Glutamatergic neuron (in vitro differentiated cells): ENCODE measurements at regions not wholly inside any gene's neighbourhood (a gene's known extent, or its start where the extent isn't known, plus 50 kb on each side); places are given as distances from the start of the nearest gene placed in this dataset.

Experiments
- DNase-seq: peaks from one replicate; pipeline ENCODE4 v3.0.0; 2022
- H3K27ac Mint-ChIP-seq: one replicate; pipeline ENCODE4 v1.8.0; 2020; ENCODE audit warnings: mild to moderate bottlenecking, mixed read lengths, inconsistent platforms; ENCODE audit not compliant: unreplicated experiment
- H3K27me3 Mint-ChIP-seq: one replicate; pipeline ENCODE4 v1.8.0; 2020; ENCODE audit warnings: mild to moderate bottlenecking, moderate library complexity, mixed read lengths, inconsistent platforms; ENCODE audit not compliant: unreplicated experiment
- H3K36me3 Mint-ChIP-seq: one replicate; pipeline ENCODE4 v1.8.0; 2020; ENCODE audit warnings: mild to moderate bottlenecking, mixed read lengths, inconsistent platforms; ENCODE audit not compliant: unreplicated experiment
- H3K4me1 Mint-ChIP-seq: one replicate; pipeline ENCODE4 v1.8.0; 2020; ENCODE audit warnings: mild to moderate bottlenecking, low read depth, mixed read lengths, inconsistent platforms; ENCODE audit not compliant: unreplicated experiment
- H3K4me3 Mint-ChIP-seq: one replicate; pipeline ENCODE4 v1.8.0; 2020; ENCODE audit warnings: mild to moderate bottlenecking, mixed read lengths, inconsistent platforms; ENCODE audit not compliant: unreplicated experiment
- H3K9me3 Mint-ChIP-seq: one replicate; pipeline ENCODE4 v1.8.0; 2020; ENCODE audit warnings: mild to moderate bottlenecking, moderate library complexity, mixed read lengths, inconsistent platforms; ENCODE audit not compliant: unreplicated experiment
- CTCF ChIP-seq: fragments of 200-600 bp; sonication (generic); IDR thresholded peaks from one replicate; pipeline ENCODE4 v1.5.0; 2021; ENCODE audit not compliant: partially characterized antibody, unreplicated experiment

GRCh38 chr2:60149176-60149575 lies 404.3 kb downstream of the BCL11A start:
- no peaks in the 10 kb centered on the region for H3K27me3 Mint-ChIP-seq
- H3K4me1 Mint-ChIP-seq: no peaks in the 10 kb centered on the region
- no peaks in the 10 kb centered on the region for H3K36me3 Mint-ChIP-seq
- no peak for TF ChIP-seq CTCF
- no peak for DNase-seq
- H3K27ac Mint-ChIP-seq: no peak overlapping the region
- no peaks in the 10 kb centered on the region for H3K9me3 Mint-ChIP-seq
- H3K4me3 Mint-ChIP-seq: no peak overlapping the region

- Mint-ChIP-seq H3K4me3 (no peak overlapping the region), H3K36me3 (no peaks in the 10 kb centered on the region), H3K4me1 (no peaks in the 10 kb centered on the region), H3K27ac (no peak overlapping the region), H3K27me3 (no peaks in the 10 kb centered on the region), H3K9me3 (no peaks in the 10 kb centered on the region)
- TF ChIP-seq CTCF: no peak
- DNase-seq: no peak
Measured at GRCh38 chr2:60148716-60149115, 404.7 kb downstream of the BCL11A start.

GRCh38 chr2:60140185-60140584 lies 413.3 kb downstream of the BCL11A start:
- TF ChIP-seq CTCF: no peak
- no peak overlapping the region for H3K27ac Mint-ChIP-seq
- H3K36me3 Mint-ChIP-seq: peaks cover 2% of the 10 kb centered on the region
- DNase-seq: no peak
- H3K9me3 Mint-ChIP-seq: peaks cover 5% of the 10 kb centered on the region
- H3K4me3 Mint-ChIP-seq: no peak overlapping the region
- H3K27me3 Mint-ChIP-seq: no peaks in the 10 kb centered on the region
- no peaks in the 10 kb centered on the region for H3K4me1 Mint-ChIP-seq

- peaks cover under 1% of the 10 kb centered on the region for H3K27me3 Mint-ChIP-seq
- peaks cover 6% of the 10 kb centered on the region for H3K9me3 Mint-ChIP-seq
- no peak overlapping the region for H3K27ac Mint-ChIP-seq
- H3K4me1 Mint-ChIP-seq: no peaks in the 10 kb centered on the region
- no peak for TF ChIP-seq CTCF
- peaks cover 16% of the 10 kb centered on the region for H3K36me3 Mint-ChIP-seq
- no peak for DNase-seq
- no peak overlapping the region for H3K4me3 Mint-ChIP-seq
Measured at GRCh38 chr2:60136913-60137312, 416.5 kb downstream of the BCL11A start.

- Mint-ChIP-seq H3K27me3 (peaks cover 1% of the 10 kb centered on the region), H3K9me3 (no peaks in the 10 kb centered on the region), H3K4me3 (no peak overlapping the region), H3K27ac (no peak overlapping the region), H3K4me1 (no peaks in the 10 kb centered on the region), H3K36me3 (peaks cover 6% of the 10 kb centered on the region)
- no peak for TF ChIP-seq CTCF
- no peak for DNase-seq
Measured at GRCh38 chr2:60127191-60127590, 426.3 kb downstream of the BCL11A start.
